GM23248 (cell line): ENCODE measurements at regions not wholly inside any gene's neighbourhood (a gene's known extent, or its start where the extent isn't known, plus 50 kb on each side); places are given as distances from the start of the nearest gene placed in this dataset.

Experiments used
- DNase-seq: peaks from one replicate; pipeline ENCODE4 v3.0.0-alpha.2; 2015
- H2AFZ ChIP-seq: fragments of 200-600 bp; sonication (generic); 2 replicates; pipeline ENCODE4 v1.6.1; 2016; ENCODE audit warnings: antibody characterized with exemption
- H3F3A ChIP-seq: fragments of 200-600 bp; sonication (generic); 2 replicates; pipeline ENCODE4 v1.6.1; 2016; ENCODE audit warnings: mild to moderate bottlenecking, antibody characterized with exemption, mixed run types; ENCODE audit not compliant: insufficient read depth
- H3K27ac ChIP-seq: fragments of 200-600 bp; sonication (generic); 2 replicates; pipeline ENCODE4 v1.5.1; 2016; ENCODE audit warnings: mild to moderate bottlenecking
- H3K27me3 ChIP-seq: fragments of 200-600 bp; sonication (generic); replicated peaks from 2 replicates; pipeline ENCODE4 v1.6.1; 2016; ENCODE audit warnings: mild to moderate bottlenecking; ENCODE audit not compliant: insufficient read depth
- H3K36me3 ChIP-seq: fragments of 200-600 bp; sonication (generic); 2 replicates; pipeline ENCODE4 v1.6.1; 2016; ENCODE audit warnings: low read depth, mild to moderate bottlenecking
- H3K4me1 ChIP-seq: fragments of 200-600 bp; sonication (generic); 2 replicates; pipeline ENCODE4 v1.6.1; 2016; ENCODE audit warnings: mild to moderate bottlenecking; ENCODE audit not compliant: insufficient read depth
- H3K4me2 ChIP-seq: fragments of 200-600 bp; sonication (generic); one replicate; pipeline ENCODE4 v1.6.1; 2016; ENCODE audit warnings: mild to moderate bottlenecking; ENCODE audit not compliant: unreplicated experiment
- H3K4me3 ChIP-seq: fragments of 200-600 bp; sonication (generic); 2 replicates; pipeline ENCODE4 v1.5.1; 2016; ENCODE audit warnings: mild to moderate bottlenecking
- H3K79me2 ChIP-seq: fragments of 200-600 bp; sonication (generic); 2 replicates; pipeline ENCODE4 v1.6.1; 2016; ENCODE audit warnings: mild to moderate bottlenecking; ENCODE audit not compliant: insufficient read depth
- H3K9ac ChIP-seq: fragments of 200-600 bp; sonication (generic); 2 replicates; pipeline ENCODE4 v1.6.1; 2016; ENCODE audit warnings: mild to moderate bottlenecking
- H3K9me2 ChIP-seq: fragments of 200-600 bp; sonication (generic); 2 replicates; pipeline ENCODE4 v1.6.1; 2016; ENCODE audit warnings: mixed run types, mild to moderate bottlenecking, moderate library complexity; ENCODE audit not compliant: insufficient read depth
- H3K9me3 ChIP-seq: fragments of 200-600 bp; sonication (generic); one replicate; pipeline ENCODE4 v1.6.1; 2017; ENCODE audit warnings: low read depth
- H4K20me1 ChIP-seq: fragments of 200-600 bp; sonication (generic); 2 replicates; pipeline ENCODE4 v1.6.0; 2016; ENCODE audit not compliant: insufficient read depth
- EZH2 ChIP-seq: fragments of 200-600 bp; sonication (generic); IDR thresholded peaks from 2 replicates; pipeline ENCODE4 v1.6.1; 2018; ENCODE audit warnings: antibody characterized with exemption, mild to moderate bottlenecking; ENCODE audit not compliant: insufficient read depth, poor library complexity, severe bottlenecking
- EZH2phosphoT487 ChIP-seq: fragments of 200-600 bp; sonication (generic); IDR thresholded peaks from 2 replicates; pipeline ENCODE4 v1.6.1; 2018; ENCODE audit warnings: antibody characterized with exemption, moderate library complexity, mild to moderate bottlenecking, low read depth; ENCODE audit not compliant: insufficient read depth
- WGBS, 2 experiments: methylation state at CpG; one replicate each; pipeline ENCODE4 v1.1.6; 2015 to 2017; ENCODE audit warnings: low lambda C conversion rate in 2 of 2, low coverage in 1 of 2; ENCODE audit errors: missing lambda C conversion rate in 2 of 2; 5-methylcytosine and 5-hydroxymethylcytosine counted together
- in situ Hi-C: fragments of 300-500 bp; cut with MboI; formaldehyde crosslinking; loops from 2 replicates; pipeline ENCODE4 v1.15.0; 2020

DNA sequence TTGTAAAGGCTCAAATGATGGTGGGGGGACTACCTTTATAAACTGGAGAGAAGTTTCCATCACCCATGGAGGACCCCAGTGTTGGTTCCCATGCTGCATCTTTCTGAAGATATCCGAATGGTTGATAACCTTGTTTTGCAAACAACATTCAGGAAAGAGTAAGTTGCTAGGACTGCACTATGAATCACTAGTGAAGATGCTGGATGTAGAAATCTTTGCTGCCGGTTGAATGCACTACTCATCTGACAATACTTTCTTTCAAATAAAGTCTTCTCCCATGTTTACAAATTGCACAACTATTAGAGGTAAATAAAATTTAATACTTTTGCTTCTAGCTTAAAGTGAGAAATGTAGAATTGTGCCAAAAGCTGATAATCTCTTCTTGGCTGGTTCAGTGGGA is 198.4 kb upstream of the SLITRK6 start:
- no peak for TF ChIP-seq EZH2
- TF ChIP-seq EZH2phosphoT487: no peak
- in situ Hi-C loops: no loop called here
- WGBS, 2 experiments: 12 to 22% methylated on average over 2 of the region's 2 CpGs

GRCh38 chr13:85995788-85996418 is 196.7 kb upstream of the SLITRK6 start:
- no peak overlapping the region for H3K4me2 ChIP-seq
- no peaks in the 10 kb centered on the region for H3F3A ChIP-seq
- in situ Hi-C loops: no loop called here
- H2AFZ ChIP-seq: no peak overlapping the region
- no peaks in the 10 kb centered on the region for H3K4me1 ChIP-seq
- no peak overlapping the region for H3K27ac ChIP-seq
- no peaks in the 10 kb centered on the region for H3K79me2 ChIP-seq
- no peaks in the 10 kb centered on the region for H4K20me1 ChIP-seq
- 42 to 47% methylated on average over 3 of the region's 3 CpGs for WGBS, 2 experiments
- TF ChIP-seq EZH2phosphoT487: no peak
- no peak for TF ChIP-seq EZH2
- H3K9me3 ChIP-seq: no peaks in the 10 kb centered on the region
- H3K9me2 ChIP-seq: no peaks in the 10 kb centered on the region
- no peak for DNase-seq
- H3K27me3 ChIP-seq: no peaks in the 10 kb centered on the region
- no peaks in the 10 kb centered on the region for H3K36me3 ChIP-seq
- H3K9ac ChIP-seq: no peak overlapping the region
- H3K4me3 ChIP-seq: no peak overlapping the region

More for the DNA sequence above, 198.4 kb upstream of the SLITRK6 start:
- H3K9me3 ChIP-seq: no peaks in the 10 kb centered on the region
- no peaks in the 10 kb centered on the region for H3K4me1 ChIP-seq
- no peak overlapping the region for H3K27ac ChIP-seq
- no peak overlapping the region for H2AFZ ChIP-seq
- no peaks in the 10 kb centered on the region for H3K27me3 ChIP-seq
- H3K79me2 ChIP-seq: no peaks in the 10 kb centered on the region
- H3K4me3 ChIP-seq: no peak overlapping the region
- no peaks in the 10 kb centered on the region for H4K20me1 ChIP-seq
- H3F3A ChIP-seq: no peaks in the 10 kb centered on the region
- H3K9ac ChIP-seq: no peak overlapping the region
- H3K4me2 ChIP-seq: no peak overlapping the region
- H3K36me3 ChIP-seq: no peaks in the 10 kb centered on the region
- no peaks in the 10 kb centered on the region for H3K9me2 ChIP-seq
- DNase-seq: no peak

- Histone ChIP-seq H3K36me3 (no peaks in the 10 kb centered on the region), H3K79me2 (no peaks in the 10 kb centered on the region), H4K20me1 (no peaks in the 10 kb centered on the region), H3K9ac (no peak overlapping the region), H3K9me2 (no peaks in the 10 kb centered on the region), H3F3A (no peaks in the 10 kb centered on the region), H3K27me3 (no peaks in the 10 kb centered on the region), H2AFZ (no peak overlapping the region), H3K4me2 (no peak overlapping the region), H3K27ac (no peak overlapping the region), H3K4me3 (no peak overlapping the region), H3K4me1 (no peaks in the 10 kb centered on the region), H3K9me3 (no peaks in the 10 kb centered on the region)
- WGBS, 2 experiments: 59 to 65% methylated on average over 1 of the region's 1 CpG
- in situ Hi-C loops: no loop called here
- DNase-seq: no peak
- TF ChIP-seq EZH2: no peak
- no peak for TF ChIP-seq EZH2phosphoT487
Observed at GRCh38 chr13:85993567-85993966, 194.3 kb upstream of the SLITRK6 start.

DNA sequence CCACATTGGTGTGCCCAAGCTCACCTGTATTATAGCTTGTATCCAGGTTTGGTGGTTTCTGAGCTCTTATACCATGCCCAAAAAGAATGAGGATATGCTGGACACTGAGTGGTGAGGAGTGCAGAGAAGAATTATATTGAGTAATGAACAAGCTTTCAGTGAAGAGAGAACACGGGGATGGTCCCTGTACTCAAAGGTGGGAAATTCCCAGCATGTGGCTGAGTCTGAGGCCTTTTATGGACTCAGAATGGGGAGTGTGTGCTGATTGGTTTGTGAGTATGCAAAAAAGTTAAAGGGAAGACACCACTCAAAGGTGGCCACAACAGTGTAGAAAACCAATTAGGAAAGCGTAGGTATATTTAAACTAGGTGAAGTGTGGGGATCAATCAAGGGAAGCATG is 191.2 kb upstream of the SLITRK6 start:
- no peaks in the 10 kb centered on the region for H4K20me1 ChIP-seq
- in situ Hi-C loops: no loop called here

More for the DNA sequence above, 191.2 kb upstream of the SLITRK6 start:
- no peak overlapping the region for H3K4me3 ChIP-seq
- 24 to 32% methylated on average over 2 of the region's 2 CpGs for WGBS, 2 experiments
- DNase-seq: no peak
- H3K27ac ChIP-seq: no peak overlapping the region
- no peaks in the 10 kb centered on the region for H3F3A ChIP-seq
- no peak overlapping the region for H3K9ac ChIP-seq
- H3K9me3 ChIP-seq: no peaks in the 10 kb centered on the region
- no peaks in the 10 kb centered on the region for H3K9me2 ChIP-seq
- no peaks in the 10 kb centered on the region for H3K4me1 ChIP-seq
- H3K79me2 ChIP-seq: no peaks in the 10 kb centered on the region
- H2AFZ ChIP-seq: no peak overlapping the region
- no peaks in the 10 kb centered on the region for H3K36me3 ChIP-seq
- TF ChIP-seq EZH2 (no peak), EZH2phosphoT487 (no peak)
- H3K27me3 ChIP-seq: no peaks in the 10 kb centered on the region
- H3K4me2 ChIP-seq: no peak overlapping the region
